Activated CD4-positive, alpha-beta T cell treated with anti-CD3 and anti-CD28 coated beads for 36 hours (primary cell): ENCODE measurements at regions not wholly inside any gene's neighbourhood (a gene's known extent, or its start where the extent isn't known, plus 50 kb on each side); places are given as distances from the start of the nearest gene placed in this dataset.
A peak's percentile ranks its signal among the peaks of the same experiment; 100 is the strongest.

Source experiments
- ATAC-seq: fragments of 200-7000 bp; cut with Tn5 transposase; one replicate; pipeline ENCODE4 v1.10.0; 2021; ENCODE audit warnings: mild to moderate bottlenecking, moderate library complexity
- CTCF ChIA-PET: fragments of 350-600 bp; sonication (Branson Sonifier 250); formaldehyde crosslinking; loops from one replicate; lab custom pipeline; 2021; ENCODE audit warnings: antibody characterized with exemption; lab: Charles Lee
- POLR2A ChIA-PET: fragments of 350-600 bp; sonication (Branson Sonifier 250); formaldehyde crosslinking; loops from one replicate; lab custom pipeline; 2021; ENCODE audit warnings: antibody characterized with exemption, inconsistent platforms; lab: Charles Lee
- DNase-seq: peaks from one replicate; pipeline ENCODE4 v3.0.0-alpha.2; 2020
- H3K27ac Mint-ChIP-seq: one replicate; pipeline ENCODE4 v1.8.0; 2021; ENCODE audit warnings: mixed read lengths
- H3K27me3 Mint-ChIP-seq: one replicate; pipeline ENCODE4 v1.8.0; 2021; ENCODE audit warnings: mixed read lengths
- H3K36me3 Mint-ChIP-seq: one replicate; pipeline ENCODE4 v1.8.0; 2021; ENCODE audit warnings: low read depth, mixed read lengths
- H3K4me1 Mint-ChIP-seq: one replicate; pipeline ENCODE4 v1.8.0; 2021; ENCODE audit warnings: mixed read lengths
- H3K4me3 Mint-ChIP-seq: one replicate; pipeline ENCODE4 v1.8.0; 2021; ENCODE audit warnings: mild to moderate bottlenecking, moderate library complexity, mixed read lengths
- H3K9me3 Mint-ChIP-seq: one replicate; pipeline ENCODE4 v1.8.0; 2021; ENCODE audit warnings: low read depth, mixed read lengths
- intact Hi-C, 2 experiments: fragments of 100-400 bp; cut with DNase I in 1 of 2; cut with micrococcal nuclease in 1 of 2; formaldehyde crosslinking; loops; one replicate each; pipeline versions ENCODE4 v1.14.2 to v1.15.1; 2022 to 2024; cut with DNase I, micrococcal nuclease

GRCh38 chr7:52283335-52283734 is 752.1 kb upstream of the POM121L12 start:
- ChIA-PET CTCF (no interaction called here), POLR2A (no interaction called here)
- H3K36me3 Mint-ChIP-seq, result no peaks in the 10 kb centered on the region
- DNase-seq (no peak), ATAC-seq (peak; percentile 12)
- peak overlapping the region; percentile 12 for H3K27ac Mint-ChIP-seq
- peaks cover 2% of the 10 kb centered on the region for H3K4me1 Mint-ChIP-seq
- no peak overlapping the region for H3K4me3 Mint-ChIP-seq
- intact Hi-C loops, result no loop called here
- no peaks in the 10 kb centered on the region for H3K27me3 Mint-ChIP-seq
- peaks cover 4% of the 10 kb centered on the region for H3K9me3 Mint-ChIP-seq

- ATAC-seq (peak; percentile 64), DNase-seq (peak; percentile 57)
- peaks cover 3% of the 10 kb centered on the region for H3K9me3 Mint-ChIP-seq
- intact Hi-C loops, result no loop called here
- CTCF ChIA-PET, result no interaction called here
- H3K27me3 Mint-ChIP-seq, result no peaks in the 10 kb centered on the region
- H3K27ac Mint-ChIP-seq, result no peak overlapping the region
- no peaks in the 10 kb centered on the region for H3K36me3 Mint-ChIP-seq
- no peaks in the 10 kb centered on the region for H3K4me1 Mint-ChIP-seq
- peak overlapping the region; percentile 68 for H3K4me3 Mint-ChIP-seq
- POLR2A ChIA-PET, result no interaction called here
These were observed 761.5 kb upstream of the POM121L12 start for GRCh38 chr7:52273685-52274610.

GRCh38 chr7:52271703-52272102 is 763.7 kb upstream of the POM121L12 start:
- ATAC-seq, result no peak
- Mint-ChIP-seq H3K27ac (no peak overlapping the region), H3K36me3 (no peaks in the 10 kb centered on the region), H3K27me3 (no peaks in the 10 kb centered on the region), H3K9me3 (peaks cover 3% of the 10 kb centered on the region), H3K4me3 (no peak overlapping the region), H3K4me1 (no peaks in the 10 kb centered on the region)
- intact Hi-C loops, result no loop called here
- CTCF ChIA-PET, result no interaction called here
- POLR2A ChIA-PET, result no interaction called here
- no peak for DNase-seq

- ChIA-PET POLR2A (no interaction called here), CTCF (no interaction called here)
- no peak for DNase-seq
- no peaks in the 10 kb centered on the region for H3K4me1 Mint-ChIP-seq
- ATAC-seq, result no peak
- H3K9me3 Mint-ChIP-seq, result no peaks in the 10 kb centered on the region
- H3K4me3 Mint-ChIP-seq, result no peak overlapping the region
- no peaks in the 10 kb centered on the region for H3K36me3 Mint-ChIP-seq
- H3K27ac Mint-ChIP-seq, result no peak overlapping the region
- intact Hi-C loops, result no loop called here
- no peaks in the 10 kb centered on the region for H3K27me3 Mint-ChIP-seq
These were observed 765.1 kb upstream of the POM121L12 start for GRCh38 chr7:52270301-52270700.

- ChIA-PET POLR2A (no interaction called here), CTCF (no interaction called here)
- intact Hi-C loops, result loop anchor here in 1 of 2 experiments (10.0 kb wide), 1 partner anchor 835 kb away; no protein-coding TSS in a partner anchor
- Mint-ChIP-seq H3K36me3 (no peaks in the 10 kb centered on the region), H3K27ac (no peak overlapping the region), H3K9me3 (no peaks in the 10 kb centered on the region), H3K27me3 (no peaks in the 10 kb centered on the region), H3K4me3 (no peak overlapping the region), H3K4me1 (no peaks in the 10 kb centered on the region)
- ATAC-seq (no peak), DNase-seq (no peak)
These were observed 765.8 kb upstream of the POM121L12 start for GRCh38 chr7:52269669-52270068.

- CTCF ChIA-PET, result no interaction called here
- ATAC-seq (no peak), DNase-seq (no peak)
- POLR2A ChIA-PET, result no interaction called here
- Mint-ChIP-seq H3K4me1 (no peaks in the 10 kb centered on the region), H3K4me3 (no peak overlapping the region), H3K9me3 (peaks cover 3% of the 10 kb centered on the region), H3K27me3 (no peaks in the 10 kb centered on the region), H3K27ac (no peak overlapping the region), H3K36me3 (no peaks in the 10 kb centered on the region)
- intact Hi-C loops, result loop anchor here in 1 of 2 experiments (10.0 kb wide), 1 partner anchor 826 kb away; no protein-coding TSS in a partner anchor
These were observed 774.4 kb upstream of the POM121L12 start for GRCh38 chr7:52261057-52261456.

GRCh38 chr7:52260046-52260665 is 775.3 kb upstream of the POM121L12 start:
- intact Hi-C loops, result loop anchor here in 1 of 2 experiments (10.0 kb wide), 1 partner anchor 825 kb away; no protein-coding TSS in a partner anchor
- peaks cover 3% of the 10 kb centered on the region for H3K9me3 Mint-ChIP-seq
- no peak for DNase-seq
- H3K4me3 Mint-ChIP-seq, result no peak overlapping the region
- CTCF ChIA-PET, result no interaction called here
- H3K27me3 Mint-ChIP-seq, result no peaks in the 10 kb centered on the region
- no peak for ATAC-seq
- POLR2A ChIA-PET, result no interaction called here
- H3K36me3 Mint-ChIP-seq, result no peaks in the 10 kb centered on the region
- no peak overlapping the region for H3K27ac Mint-ChIP-seq
- H3K4me1 Mint-ChIP-seq, result no peaks in the 10 kb centered on the region

- intact Hi-C loops, result no loop called here
- ChIA-PET POLR2A (no interaction called here), CTCF (no interaction called here)
- no peaks in the 10 kb centered on the region for H3K36me3 Mint-ChIP-seq
- no peaks in the 10 kb centered on the region for H3K27me3 Mint-ChIP-seq
- DNase-seq, result no peak
- peaks cover 3% of the 10 kb centered on the region for H3K9me3 Mint-ChIP-seq
- no peak overlapping the region for H3K27ac Mint-ChIP-seq
- no peak overlapping the region for H3K4me3 Mint-ChIP-seq
- no peak for ATAC-seq
- no peaks in the 10 kb centered on the region for H3K4me1 Mint-ChIP-seq
These were observed 777.5 kb upstream of the POM121L12 start for GRCh38 chr7:52257890-52258289.

- no peaks in the 10 kb centered on the region for H3K27me3 Mint-ChIP-seq
- peaks cover 5% of the 10 kb centered on the region for H3K9me3 Mint-ChIP-seq
- DNase-seq, result no peak
- H3K4me1 Mint-ChIP-seq, result no peaks in the 10 kb centered on the region
- H3K36me3 Mint-ChIP-seq, result no peaks in the 10 kb centered on the region
- ATAC-seq, result no peak
- no peak overlapping the region for H3K27ac Mint-ChIP-seq
- no peak overlapping the region for H3K4me3 Mint-ChIP-seq
- ChIA-PET CTCF (no interaction called here), POLR2A (no interaction called here)
- intact Hi-C loops, result no loop called here
These were observed 780.9 kb upstream of the POM121L12 start for GRCh38 chr7:52254396-52255010.

- ChIA-PET CTCF (interaction anchor here (0.6 kb wide), 1 partner anchor 16 kb away, joined by 5 read pairs; no protein-coding TSS in a partner anchor), POLR2A (no interaction called here)
- intact Hi-C loops, result no loop called here
- no peak overlapping the region for H3K4me3 Mint-ChIP-seq
- no peaks in the 10 kb centered on the region for H3K27me3 Mint-ChIP-seq
- H3K27ac Mint-ChIP-seq, result no peak overlapping the region
- ATAC-seq (no peak), DNase-seq (no peak)
- H3K36me3 Mint-ChIP-seq, result no peaks in the 10 kb centered on the region
- peaks cover 5% of the 10 kb centered on the region for H3K9me3 Mint-ChIP-seq
- H3K4me1 Mint-ChIP-seq, result no peaks in the 10 kb centered on the region
These were observed 781.5 kb upstream of the POM121L12 start for GRCh38 chr7:52253953-52254352.

GRCh38 chr7:52249741-52250140 is 785.7 kb upstream of the POM121L12 start:
- no peak overlapping the region for H3K4me3 Mint-ChIP-seq
- DNase-seq, result no peak
- no peaks in the 10 kb centered on the region for H3K4me1 Mint-ChIP-seq
- intact Hi-C loops, result loop anchor here in 1 of 2 experiments (10.0 kb wide), 1 partner anchor 55 kb away; no protein-coding TSS in a partner anchor
- no peaks in the 10 kb centered on the region for H3K36me3 Mint-ChIP-seq
- H3K9me3 Mint-ChIP-seq, result peaks cover 3% of the 10 kb centered on the region
- CTCF ChIA-PET, result interaction anchor here (0.9 kb wide), 1 partner anchor 12 kb away, joined by 3 read pairs; no protein-coding TSS in a partner anchor
- no peak overlapping the region for H3K27ac Mint-ChIP-seq
- H3K27me3 Mint-ChIP-seq, result no peaks in the 10 kb centered on the region
- ATAC-seq, result no peak
- POLR2A ChIA-PET, result no interaction called here
